Mesothelial cell of epicardium (in vitro differentiated cells): ENCODE measurements at regions not wholly inside any gene's neighbourhood (a gene's known extent, or its start where the extent isn't known, plus 50 kb on each side); places are given as distances from the start of the nearest gene placed in this dataset.

Source experiments
- DNase-seq, 2 experiments: peaks; one replicate each; pipeline ENCODE4 v3.0.0; 2021; ENCODE audit warnings: low spot score in 2 of 2; ENCODE audit not compliant: unreplicated experiment in 2 of 2
- H3K27ac Mint-ChIP-seq: 2 replicates; pipeline ENCODE4 v1.8.0; 2021; ENCODE audit warnings: mixed read lengths
- H3K27me3 Mint-ChIP-seq: 2 replicates; pipeline ENCODE4 v1.8.0; 2021; ENCODE audit warnings: low read depth, mixed read lengths
- H3K36me3 Mint-ChIP-seq: 2 replicates; pipeline ENCODE4 v1.8.0; 2021; ENCODE audit warnings: mixed read lengths
- H3K4me1 Mint-ChIP-seq: 2 replicates; pipeline ENCODE4 v1.8.0; 2021; ENCODE audit warnings: mixed read lengths
- H3K4me3 Mint-ChIP-seq: 2 replicates; pipeline ENCODE4 v1.8.0; 2021; ENCODE audit warnings: mild to moderate bottlenecking, moderate library complexity, mixed read lengths
- H3K9me3 Mint-ChIP-seq: 2 replicates; pipeline ENCODE4 v1.8.0; 2021; ENCODE audit warnings: mixed read lengths
- CTCF ChIP-seq: fragments of 200-600 bp; sonication (generic); IDR thresholded peaks from one replicate; pipeline ENCODE4 v1.5.0; 2021; ENCODE audit warnings: antibody characterized with exemption; ENCODE audit not compliant: unreplicated experiment

- no peaks in the 10 kb centered on the region for H3K27me3 Mint-ChIP-seq
- no peak overlapping the region for H3K4me3 Mint-ChIP-seq
- H3K27ac Mint-ChIP-seq = no peak overlapping the region
- H3K36me3 Mint-ChIP-seq = no peaks in the 10 kb centered on the region
- no peak for TF ChIP-seq CTCF
- no peaks in the 10 kb centered on the region for H3K4me1 Mint-ChIP-seq
- H3K9me3 Mint-ChIP-seq = no peaks in the 10 kb centered on the region
- DNase-seq = no peak
Measured at GRCh38 chr2:13474538-13474937, 757.8 kb downstream of the TRIB2 start.

- no peak for TF ChIP-seq CTCF
- DNase-seq = no peak
- H3K4me1 Mint-ChIP-seq = no peaks in the 10 kb centered on the region
- no peaks in the 10 kb centered on the region for H3K36me3 Mint-ChIP-seq
- H3K27me3 Mint-ChIP-seq = peaks cover 5% of the 10 kb centered on the region
- no peak overlapping the region for H3K4me3 Mint-ChIP-seq
- H3K27ac Mint-ChIP-seq = no peak overlapping the region
- no peaks in the 10 kb centered on the region for H3K9me3 Mint-ChIP-seq
Measured at GRCh38 chr2:13480057-13480456, 763.3 kb downstream of the TRIB2 start.

- Mint-ChIP-seq H3K36me3 (no peaks in the 10 kb centered on the region), H3K4me1 (no peaks in the 10 kb centered on the region), H3K9me3 (no peaks in the 10 kb centered on the region), H3K27me3 (peaks cover 7% of the 10 kb centered on the region), H3K27ac (no peak overlapping the region), H3K4me3 (no peak overlapping the region)
- TF ChIP-seq CTCF = no peak
- no peak for DNase-seq
Measured at GRCh38 chr2:13481201-13481600, 764.5 kb downstream of the TRIB2 start.

GRCh38 chr2:13485256-13485655, 768.5 kb downstream of the TRIB2 start:
- Mint-ChIP-seq H3K27me3 (peaks cover 15% of the 10 kb centered on the region), H3K9me3 (no peaks in the 10 kb centered on the region)
- TF ChIP-seq CTCF = no peak

GRCh38 chr2:13488965-13489364, 772.2 kb downstream of the TRIB2 start:
- H3K4me1 Mint-ChIP-seq = peaks cover 4% of the 10 kb centered on the region
- TF ChIP-seq CTCF = no peak
- H3K4me3 Mint-ChIP-seq = no peak overlapping the region

More at GRCh38 chr2:13485256-13485655, 768.5 kb downstream of the TRIB2 start:
- Mint-ChIP-seq H3K36me3 (no peaks in the 10 kb centered on the region), H3K4me1 (peaks cover 4% of the 10 kb centered on the region), H3K4me3 (no peak overlapping the region), H3K27ac (no peak overlapping the region)
- no peak for DNase-seq

GRCh38 chr2:13492262-13492661, 775.5 kb downstream of the TRIB2 start:
- peaks cover under 1% of the 10 kb centered on the region for H3K4me1 Mint-ChIP-seq
- H3K4me3 Mint-ChIP-seq = no peak overlapping the region
- H3K27ac Mint-ChIP-seq = no peak overlapping the region
- no peaks in the 10 kb centered on the region for H3K36me3 Mint-ChIP-seq
- peaks cover 18% of the 10 kb centered on the region for H3K27me3 Mint-ChIP-seq
- DNase-seq = no peak
- no peak for TF ChIP-seq CTCF
- H3K9me3 Mint-ChIP-seq = no peaks in the 10 kb centered on the region

More at GRCh38 chr2:13488965-13489364, 772.2 kb downstream of the TRIB2 start:
- no peaks in the 10 kb centered on the region for H3K36me3 Mint-ChIP-seq
- DNase-seq = no peak
- peaks cover 15% of the 10 kb centered on the region for H3K27me3 Mint-ChIP-seq
- no peaks in the 10 kb centered on the region for H3K9me3 Mint-ChIP-seq
- H3K27ac Mint-ChIP-seq = no peak overlapping the region
